ENCODE measurements at regions not wholly inside any gene's neighbourhood (a gene's known extent, or its start where the extent isn't known, plus 50 kb on each side); places are given as distances from the start of the nearest gene placed in this dataset.
"Not testable (repeated sequence)": the region's sequence is repeated elsewhere in the genome, so short reads cannot be mapped to it uniquely, and the experiment has no call there.

DNA sequence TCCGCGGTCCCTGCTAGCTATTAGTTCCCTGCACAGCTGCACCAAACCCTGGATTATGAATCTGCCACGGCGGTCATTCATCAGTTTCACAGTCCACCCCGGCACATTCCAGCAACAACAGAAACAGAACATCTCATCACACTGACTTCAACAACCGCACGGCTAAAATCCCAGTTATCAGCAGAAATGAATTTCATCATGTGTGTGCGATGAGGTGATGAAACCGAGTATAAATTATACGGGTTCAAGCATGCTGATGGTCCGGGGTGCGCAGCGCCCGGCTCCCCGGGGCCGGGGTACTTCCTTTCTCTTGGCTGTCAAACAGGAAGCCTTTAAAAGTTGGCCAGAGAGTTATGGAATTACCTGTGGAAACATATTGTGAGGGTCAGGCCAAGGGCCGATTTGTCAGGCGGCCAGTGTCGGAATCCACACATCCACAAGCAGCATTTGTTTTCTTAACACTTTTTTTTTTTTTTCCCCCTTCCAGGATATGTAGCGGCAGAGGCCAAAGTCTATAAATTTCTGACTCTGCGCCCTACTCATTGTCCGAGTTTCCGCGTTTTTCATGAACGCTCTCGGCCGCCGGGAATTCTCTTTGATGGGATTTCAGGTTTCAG lies 420.9 kb upstream of the MGMT start:
- DNase-seq (ENCODE audit: low read depth), result no peak

DNA sequence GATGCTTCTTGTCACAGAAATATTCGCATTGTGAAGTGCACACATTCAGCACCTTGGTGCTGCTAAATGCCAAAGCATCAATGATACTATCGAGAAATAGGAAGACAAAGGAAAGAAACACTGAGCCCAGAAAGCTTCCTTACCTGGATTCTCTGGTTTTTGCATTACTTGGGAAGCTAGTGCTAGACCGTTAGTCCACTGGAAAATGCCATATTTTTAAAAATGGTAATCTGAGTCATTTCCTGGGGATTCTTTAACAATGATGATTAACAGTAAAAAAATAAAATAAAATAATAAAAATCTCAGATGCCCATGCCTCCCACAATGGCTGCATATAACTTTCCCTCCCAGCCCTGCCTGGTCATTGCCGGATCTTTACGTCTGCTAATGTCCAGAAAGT lies 420.1 kb upstream of the MGMT start:
- no peak for DNase-seq (ENCODE audit: low read depth)

DNA sequence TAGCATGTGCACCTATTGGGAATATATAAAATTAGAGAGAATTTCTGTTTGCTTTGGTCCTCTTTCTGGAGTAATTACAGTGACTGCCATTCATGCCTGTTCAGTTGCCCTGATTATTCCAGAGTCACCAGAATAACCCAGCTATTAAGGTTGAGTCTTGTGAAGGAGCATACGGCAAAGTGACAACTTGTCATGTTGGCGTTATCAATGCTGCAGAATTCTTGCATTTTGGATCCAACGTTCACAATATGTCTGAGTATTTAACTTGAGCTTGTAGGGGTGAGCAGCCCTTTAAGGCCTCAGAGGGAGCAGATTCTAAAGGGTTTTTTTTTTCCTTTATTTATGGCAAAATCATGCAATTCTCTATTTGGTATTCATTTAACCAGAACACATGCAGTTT lies 419.4 kb upstream of the MGMT start:
- no peak for DNase-seq (ENCODE audit: low read depth)

- DNase-seq (ENCODE audit: low read depth), result no peak
Measured at GRCh38 chr10:129048513-129048912, 418.5 kb upstream of the MGMT start.

DNA sequence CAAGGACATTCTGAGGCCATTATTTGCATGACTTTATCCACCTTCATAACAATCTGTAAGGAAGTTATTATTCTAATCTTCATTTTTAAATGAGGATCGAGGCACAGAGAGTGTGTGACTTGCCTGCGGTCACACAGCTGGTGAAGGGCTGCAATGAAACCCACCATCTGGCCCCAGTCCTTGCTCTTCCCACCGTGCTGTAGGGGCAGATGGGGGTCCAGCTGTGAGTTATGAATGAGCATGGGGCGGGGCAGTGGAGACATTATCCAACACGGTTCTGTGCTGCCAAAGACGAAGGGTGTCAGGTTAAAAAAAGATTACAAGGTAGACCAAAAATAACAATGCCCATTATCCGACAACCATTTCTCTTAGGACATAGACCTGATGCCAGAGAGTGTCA lies 417.5 kb upstream of the MGMT start:
- no peak for DNase-seq (ENCODE audit: low read depth)

DNA sequence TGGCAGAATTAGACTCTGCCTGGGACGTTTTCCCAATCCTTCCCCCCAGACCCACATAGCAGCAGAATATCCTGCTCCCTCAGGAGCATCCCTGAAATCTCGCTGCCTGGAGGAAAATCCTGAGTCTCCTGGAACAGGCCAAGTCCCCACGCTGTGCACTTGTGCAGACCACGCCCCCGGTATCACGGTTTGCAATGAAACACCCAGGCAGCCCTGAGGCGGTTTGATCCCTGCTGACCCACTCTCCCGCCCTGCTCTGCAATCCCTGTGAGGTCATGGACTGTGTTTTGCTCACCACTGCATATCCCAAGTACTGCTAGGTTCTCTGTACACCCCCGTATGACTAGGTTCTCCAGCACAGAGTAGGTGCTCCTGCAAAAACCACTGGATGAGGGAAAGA lies 411.8 kb upstream of the MGMT start:
- no peak for DNase-seq (ENCODE audit: low read depth)

DNA sequence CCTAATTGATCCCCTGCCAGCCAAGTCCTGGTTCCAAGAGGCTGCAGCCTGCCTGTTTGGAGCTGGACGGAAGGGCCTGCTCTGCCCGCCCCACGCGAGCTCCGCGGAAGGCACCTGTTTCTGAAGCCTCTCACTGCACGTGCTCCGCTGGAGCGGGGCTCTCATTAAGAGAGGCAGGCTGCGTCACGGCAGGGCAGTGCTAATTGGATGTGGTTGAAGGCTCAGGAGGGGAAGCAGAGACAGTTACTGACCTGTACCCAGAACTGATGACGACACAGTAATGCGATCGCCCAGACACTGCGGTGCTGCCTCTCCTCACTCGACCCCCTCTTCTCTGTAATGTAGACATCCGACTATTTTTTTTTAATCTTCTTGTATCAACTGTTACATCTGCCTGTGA lies 411.1 kb upstream of the MGMT start:
- no peak for DNase-seq (ENCODE audit: low read depth)

DNA sequence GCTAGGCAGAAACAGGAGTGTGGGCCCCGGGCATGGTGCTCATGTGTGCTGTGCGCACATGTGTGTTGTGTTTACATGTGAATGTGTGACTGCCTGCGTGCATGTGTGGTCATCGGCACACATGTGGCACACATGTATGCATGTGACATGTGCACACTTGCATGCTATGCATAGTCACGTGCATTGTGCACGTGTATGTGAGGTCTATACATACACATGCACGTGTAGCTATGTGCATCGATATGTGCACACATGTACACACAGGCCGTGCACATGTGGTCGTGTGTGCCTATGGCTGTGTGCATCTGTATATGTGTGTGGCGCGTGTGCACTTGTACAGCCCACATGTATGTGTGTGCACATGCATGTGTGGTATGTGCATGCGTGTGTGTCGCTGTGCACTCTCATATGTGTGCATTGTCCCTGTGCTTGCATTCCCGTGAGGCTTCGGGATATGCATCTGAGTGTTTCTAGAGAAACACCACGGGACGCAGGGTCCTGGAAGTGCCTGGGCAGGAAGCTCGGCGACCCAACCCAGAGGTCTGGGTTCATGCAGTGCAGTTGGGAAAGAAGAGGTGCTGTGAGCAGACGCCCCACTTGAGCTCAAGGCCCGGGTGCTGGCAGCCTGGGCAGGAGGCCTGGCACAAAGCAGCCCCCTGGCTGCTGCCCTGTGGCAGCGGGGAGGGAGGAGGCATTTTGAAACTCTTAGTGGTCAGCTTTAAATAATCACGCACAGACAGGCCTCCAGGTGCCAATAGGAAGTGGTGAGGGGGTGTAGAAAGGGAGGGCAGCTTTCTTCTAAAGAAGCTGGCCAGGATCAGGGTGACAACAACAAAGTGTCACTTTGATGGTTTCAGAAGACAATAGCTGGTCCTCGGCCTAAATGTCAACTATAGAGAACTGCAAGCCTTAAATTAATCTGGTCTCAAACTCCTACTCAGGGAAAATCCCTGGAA lies 410.0 kb upstream of the MGMT start:
- no peak for DNase-seq (ENCODE audit: low read depth)

GRCh38 chr10:129057856-129058663 lies 409.0 kb upstream of the MGMT start:
- DNase-seq (ENCODE audit: low read depth), result no peak

GRCh38 chr10:129058664-129059155 lies 408.3 kb upstream of the MGMT start:
- no peak for DNase-seq (ENCODE audit: low read depth)

- no peak for DNase-seq (ENCODE audit: low read depth)
Measured at GRCh38 chr10:129059977-129060376, 407.1 kb upstream of the MGMT start.

GRCh38 chr10:129063212-129063611 lies 403.8 kb upstream of the MGMT start:
- no peak for DNase-seq (ENCODE audit: low read depth)

GRCh38 chr10:129063877-129064276 lies 403.2 kb upstream of the MGMT start:
- no peak for DNase-seq (ENCODE audit: low read depth)

DNA sequence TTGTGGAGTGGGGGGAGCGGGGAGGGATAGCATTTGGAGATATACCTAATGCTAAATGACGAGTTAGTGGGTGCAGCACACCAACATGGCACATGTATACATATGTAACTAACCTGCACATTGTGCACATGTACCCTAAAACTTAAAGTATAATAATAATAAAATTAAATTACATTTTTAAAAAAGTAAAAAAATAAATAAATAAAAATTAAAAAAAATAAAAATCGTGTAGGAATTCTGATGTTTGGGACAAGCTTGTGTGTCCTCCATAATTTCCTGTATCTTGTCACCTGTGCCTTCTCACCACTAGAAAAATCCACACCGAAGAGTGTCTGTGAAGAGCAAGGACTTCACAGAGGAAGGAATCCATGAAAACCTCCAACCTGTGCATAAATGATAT lies 400.5 kb upstream of the MGMT start:
- not testable (repeated sequence) for DNase-seq (ENCODE audit: low read depth)

DNA sequence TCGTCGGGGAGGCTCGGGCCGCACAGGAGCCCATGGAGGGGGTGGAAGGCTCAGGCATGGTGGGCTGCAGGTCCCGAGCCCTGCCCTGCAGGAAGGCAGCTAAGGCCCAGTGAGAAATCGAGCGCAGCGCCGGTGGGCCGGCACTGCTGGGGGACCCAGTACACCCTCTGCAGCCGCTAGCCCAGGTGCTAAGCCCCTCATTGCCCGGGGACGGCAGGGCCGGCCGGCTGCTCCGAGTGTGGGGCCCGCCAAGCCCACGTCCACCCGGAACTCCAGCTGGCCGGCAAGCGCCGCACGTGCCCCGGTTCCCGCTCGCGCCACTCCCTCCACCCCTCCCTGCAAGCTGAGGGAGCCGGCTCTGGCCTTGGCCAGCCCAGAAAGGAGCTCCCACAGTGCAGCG lies 395.6 kb upstream of the MGMT start:
- DNase-seq (ENCODE audit: low read depth), result not testable (repeated sequence)

DNA sequence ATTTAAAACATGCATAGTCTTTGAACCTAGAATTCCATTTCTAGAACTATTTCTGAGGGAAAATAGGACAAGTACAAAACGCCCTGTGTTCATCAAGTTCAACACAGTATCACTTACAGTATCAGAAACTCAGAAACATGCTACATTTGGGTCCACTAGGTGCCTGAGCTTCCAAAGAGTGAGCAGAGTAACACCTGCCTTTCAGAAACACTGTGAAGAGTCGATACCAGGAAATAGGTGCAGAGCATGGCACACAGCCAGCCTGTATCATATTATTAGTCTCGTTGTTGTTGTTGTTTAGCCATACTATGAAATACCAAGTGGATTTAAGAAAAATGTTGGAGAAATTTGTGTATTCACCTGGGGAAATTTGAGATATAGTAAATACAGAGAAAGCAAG lies 392.1 kb upstream of the MGMT start:
- no peak for DNase-seq (ENCODE audit: low read depth)

DNA sequence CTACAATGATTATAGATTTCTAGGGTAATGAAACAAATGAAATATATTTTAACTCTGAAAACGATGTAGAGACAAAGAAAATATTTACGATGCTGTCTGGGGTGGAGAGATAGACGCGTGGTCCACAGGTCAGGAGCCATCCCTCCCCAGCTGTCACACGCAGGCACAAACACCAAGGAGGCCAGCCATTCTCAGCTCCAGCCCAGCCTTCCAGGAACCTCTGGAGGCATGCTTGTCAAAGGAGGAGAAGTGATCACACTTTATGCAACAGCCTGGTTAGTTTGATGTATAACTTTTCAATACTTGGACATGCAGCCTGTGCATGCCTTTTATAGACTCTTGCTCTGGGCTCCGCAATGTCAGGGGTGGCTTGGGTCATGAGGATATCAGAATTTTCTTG lies 391.5 kb upstream of the MGMT start:
- DNase-seq (ENCODE audit: low read depth), result no peak

GRCh38 chr10:129075927-129076326 lies 391.1 kb upstream of the MGMT start:
- no peak for DNase-seq (ENCODE audit: low read depth)

DNA sequence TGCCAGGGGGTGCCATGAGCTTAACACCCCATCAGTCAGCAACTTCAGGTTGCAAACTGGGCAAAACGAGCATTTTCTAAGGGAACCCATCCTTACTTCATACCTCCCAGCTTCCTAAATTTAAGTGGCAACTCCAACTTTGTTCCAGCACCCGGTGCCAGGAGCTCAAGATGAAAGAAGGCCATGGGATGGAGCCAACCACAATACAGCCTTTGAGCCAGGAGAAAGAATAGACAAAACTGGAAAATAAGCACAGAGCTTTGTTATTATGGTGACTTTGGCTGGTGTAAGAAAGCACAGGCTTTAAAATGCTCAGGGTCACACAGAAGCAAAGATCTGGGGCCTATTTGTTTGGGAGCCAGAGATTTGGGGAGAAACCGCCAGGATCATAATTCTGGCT lies 388.7 kb upstream of the MGMT start:
- no peak for DNase-seq (ENCODE audit: low read depth)

DNA sequence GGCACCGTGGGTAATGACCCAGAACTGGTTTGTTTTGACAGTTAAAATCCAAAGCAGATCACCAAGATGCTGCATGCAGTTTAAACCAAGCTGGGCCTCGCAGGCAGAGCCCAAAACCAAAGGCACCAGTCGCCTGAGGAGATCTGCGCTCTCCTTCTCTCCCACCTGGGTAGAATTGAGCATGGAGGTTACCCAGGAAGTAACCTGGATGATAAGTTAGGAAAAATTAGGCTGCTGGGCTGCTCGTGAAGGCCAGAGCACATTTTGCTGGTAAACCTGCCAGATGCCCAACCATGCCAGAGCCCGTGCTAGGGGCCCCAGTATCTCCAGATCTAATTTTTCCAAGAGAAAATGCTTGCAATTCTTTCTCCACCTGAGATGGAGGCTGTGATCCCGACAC lies 388.3 kb upstream of the MGMT start:
- DNase-seq (ENCODE audit: low read depth), result no peak

DNA sequence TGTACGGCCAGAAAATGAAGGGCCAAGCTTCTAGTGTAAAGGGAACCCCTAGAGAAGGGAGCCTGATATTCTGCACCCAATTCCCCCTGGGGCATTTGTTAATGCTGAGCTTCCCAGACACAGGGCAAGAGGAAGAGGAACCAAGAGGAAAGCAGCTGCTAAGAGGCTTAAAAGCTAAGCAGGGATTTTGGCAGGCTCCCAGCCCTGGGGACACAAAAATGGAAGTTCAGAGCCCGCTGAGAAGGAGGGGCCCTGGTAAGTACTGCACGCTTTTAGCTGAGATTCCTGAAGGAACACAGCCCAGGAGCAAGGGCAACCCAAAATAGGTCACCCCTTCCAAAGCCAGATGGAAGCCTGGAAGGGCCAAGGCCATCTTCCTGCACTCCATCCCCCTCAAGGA lies 387.3 kb upstream of the MGMT start:
- no peak for DNase-seq (ENCODE audit: low read depth)

DNA sequence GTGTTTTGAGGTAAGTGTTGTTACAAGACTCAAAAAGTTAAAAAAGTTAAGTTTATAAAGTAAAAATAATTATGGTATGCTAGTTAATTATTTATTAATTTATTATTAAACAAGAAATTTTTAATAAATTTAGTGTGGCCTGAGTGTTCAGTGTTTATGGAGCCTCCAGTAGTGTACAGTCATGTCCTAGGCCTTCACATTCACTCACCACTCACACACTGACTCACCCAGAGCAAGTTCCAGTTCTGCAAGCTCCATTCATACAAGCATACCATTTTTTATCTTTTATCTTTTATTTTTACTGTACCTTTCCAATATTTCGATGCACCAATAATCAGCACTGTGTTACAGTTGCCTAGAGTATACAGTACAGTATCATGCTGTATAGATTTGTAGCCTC lies 381.2 kb upstream of the MGMT start:
- no peak for DNase-seq (ENCODE audit: low read depth)

GRCh38 chr10:129089341-129089740 lies 377.7 kb upstream of the MGMT start:
- no peak for DNase-seq (ENCODE audit: low read depth)

Measured in stimulated activated CD8-positive, alpha-beta memory T cell treated with anti-CD3 and anti-CD28 coated beads, Interleukin-15, amount 100 ng/mL, for 24 hours (primary cell).